Right atrium auricular region (tissue), 2 donors: ENCODE measurements at regions not wholly inside any gene's neighbourhood (a gene's known extent, or its start where the extent isn't known, plus 50 kb on each side); places are given as distances from the start of the nearest gene placed in this dataset.

Source experiments
- DNase-seq: peaks from one replicate; pipeline ENCODE4 v3.0.0-alpha.2; 2019; ENCODE audit warnings: low spot score
- H3K27ac ChIP-seq, 2 donors: fragments of 200-600 bp; sonication (generic); 1 replicate in 1 of 2; 2 replicates in 1 of 2; pipeline ENCODE4 v1.5.1; 2016 to 2019
- H3K27me3 ChIP-seq, 2 donors: fragments of 200-600 bp; sonication (generic); one replicate each; pipeline versions ENCODE4 v1.5.1 to v1.6.0; 2017 to 2019
- H3K36me3 ChIP-seq: fragments of 200-600 bp; sonication (generic); one replicate; pipeline ENCODE4 v1.5.1; 2016
- H3K4me1 ChIP-seq, 2 donors: fragments of 200-600 bp; sonication (generic); one replicate each; pipeline versions ENCODE4 v1.5.1 to v1.6.0; 2017 to 2019
- H3K4me3 ChIP-seq, 2 donors: fragments of 200-600 bp; sonication (generic); 1 replicate in 1 of 2; 2 replicates in 1 of 2; pipeline ENCODE4 v1.5.1; 2017 to 2019; ENCODE audit warnings: mild to moderate bottlenecking in 1 of 2, moderate library complexity in 1 of 2
- H3K9me3 ChIP-seq, 2 donors: fragments of 200-600 bp; sonication (generic); one replicate each; pipeline ENCODE4 v1.5.1; 2019
- CTCF ChIP-seq, 2 donors: fragments of 200-600 bp; sonication (generic); IDR thresholded peaks; one replicate each; pipeline ENCODE4 v1.5.1; 2019; ENCODE audit warnings: antibody characterized with exemption in 2 of 2

- TF ChIP-seq CTCF (IDR thresholded peaks at IDR 0.05): no peak
- Histone ChIP-seq H3K27ac (no peak overlapping the region), H3K36me3 (no peaks in the 10 kb centered on the region)
Observed at GRCh38 chr15:47292638-47293190, 424.6 kb upstream of the SEMA6D start.

GRCh38 chr15:47293466-47294162, 423.7 kb upstream of the SEMA6D start:
- no peaks in the 10 kb centered on the region for H3K9me3 ChIP-seq
- H3K4me1 ChIP-seq: no peaks in the 10 kb centered on the region
- no peak for TF ChIP-seq CTCF (IDR thresholded peaks at IDR 0.05)
- H3K27me3 ChIP-seq: no peaks in the 10 kb centered on the region
- DNase-seq: peak; percentile 67
- H3K27ac ChIP-seq: no peak overlapping the region
- H3K4me3 ChIP-seq: no peak overlapping the region
- no peaks in the 10 kb centered on the region for H3K36me3 ChIP-seq

More at GRCh38 chr15:47292638-47293190, 424.6 kb upstream of the SEMA6D start:
- Histone ChIP-seq H3K4me3 (no peak overlapping the region), H3K27me3 (no peaks in the 10 kb centered on the region), H3K4me1 (no peaks in the 10 kb centered on the region), H3K9me3 (no peaks in the 10 kb centered on the region)
- DNase-seq: no peak

GRCh38 chr15:47294765-47295259, 422.5 kb upstream of the SEMA6D start:
- no peak overlapping the region for H3K4me3 ChIP-seq
- H3K9me3 ChIP-seq: no peaks in the 10 kb centered on the region
- H3K27ac ChIP-seq: no peak overlapping the region
- no peak for TF ChIP-seq CTCF (IDR thresholded peaks at IDR 0.05)
- no peaks in the 10 kb centered on the region for H3K4me1 ChIP-seq
- no peaks in the 10 kb centered on the region for H3K27me3 ChIP-seq
- H3K36me3 ChIP-seq: no peaks in the 10 kb centered on the region
- DNase-seq: no peak

- H3K9me3 ChIP-seq: no peaks in the 10 kb centered on the region
- no peak for TF ChIP-seq CTCF (IDR thresholded peaks at IDR 0.05)
- no peak overlapping the region for H3K4me3 ChIP-seq
- no peaks in the 10 kb centered on the region for H3K36me3 ChIP-seq
- H3K27ac ChIP-seq: no peak overlapping the region
- no peak for DNase-seq
- H3K4me1 ChIP-seq: no peaks in the 10 kb centered on the region
- H3K27me3 ChIP-seq: no peaks in the 10 kb centered on the region
Observed at GRCh38 chr15:47296881-47297280, 420.4 kb upstream of the SEMA6D start.

GRCh38 chr15:47299846-47300434, 417.4 kb upstream of the SEMA6D start:
- no peaks in the 10 kb centered on the region for H3K36me3 ChIP-seq
- H3K27ac ChIP-seq: no peak overlapping the region
- H3K27me3 ChIP-seq: no peaks in the 10 kb centered on the region
- TF ChIP-seq CTCF (IDR thresholded peaks at IDR 0.05): no peak
- no peaks in the 10 kb centered on the region for H3K9me3 ChIP-seq
- H3K4me3 ChIP-seq: no peak overlapping the region
- DNase-seq: no peak
- H3K4me1 ChIP-seq: no peaks in the 10 kb centered on the region
